Fibroblast of the aortic adventitia (primary cell): ENCODE measurements at regions not wholly inside any gene's neighbourhood (a gene's known extent, or its start where the extent isn't known, plus 50 kb on each side); places are given as distances from the start of the nearest gene placed in this dataset.
"Not testable (repeated sequence)": the region's sequence is repeated elsewhere in the genome, so short reads cannot be mapped to it uniquely, and the experiment has no call there.

ENCODE experiments used
- DNase-seq: peaks from one replicate; pipeline ENCODE4 v3.0.0-alpha.2; 2010; ENCODE audit warnings: low read depth
- H3K4me3 ChIP-seq: 2 replicates; pipeline ENCODE4 v1.5.1; 2011; ENCODE audit warnings: low read depth, mild to moderate bottlenecking, control low read depth, low read length, moderate library complexity
- TF ChIP-seq, protein P1 (sequence below): IDR thresholded peaks from 2 replicates; pipeline ENCODE4 v1.5.1; 2011; ENCODE audit warnings: mild to moderate bottlenecking, low read length, control low read depth, inconsistent platforms; ENCODE audit not compliant: insufficient read depth

DNA sequence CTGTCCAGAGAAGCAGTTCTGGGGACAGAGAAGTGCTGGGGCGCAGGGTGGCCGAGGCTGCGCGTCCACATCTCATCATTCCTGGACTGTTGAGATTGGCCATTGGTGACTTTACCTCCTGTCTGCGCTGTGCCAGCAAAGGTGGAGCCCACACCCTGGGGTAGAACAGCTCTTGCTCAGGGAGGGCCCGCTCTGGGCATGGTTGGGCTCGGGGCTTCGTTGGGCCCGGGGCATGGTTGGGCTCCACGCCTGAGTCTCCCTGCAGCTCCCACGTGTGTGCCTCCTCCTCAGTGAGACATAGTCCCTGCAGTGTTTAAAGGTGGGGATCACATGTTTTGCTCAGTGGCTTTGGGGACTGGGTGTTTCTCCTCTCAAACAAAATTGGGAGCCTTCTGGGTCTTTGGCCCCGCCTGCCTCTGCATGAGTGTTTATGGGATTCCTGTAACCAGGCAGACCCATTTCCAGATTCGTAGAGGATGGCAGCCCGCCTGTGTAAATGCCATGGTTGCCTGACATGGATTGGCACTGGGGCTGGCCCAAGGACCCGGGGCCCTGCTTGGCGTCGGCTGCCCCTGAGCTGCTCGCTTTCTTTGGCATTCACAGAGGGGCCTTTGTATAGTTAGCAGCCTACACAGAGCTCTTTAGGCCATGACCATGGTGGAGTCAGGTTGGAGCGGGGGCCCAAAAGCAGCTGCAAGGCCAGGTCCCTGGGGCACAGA, 104.6 kb downstream of the TLR5 start:
- no peak for DNase-seq
- H3K4me3 ChIP-seq: no peak overlapping the region
- TF ChIP-seq, protein P1, sequence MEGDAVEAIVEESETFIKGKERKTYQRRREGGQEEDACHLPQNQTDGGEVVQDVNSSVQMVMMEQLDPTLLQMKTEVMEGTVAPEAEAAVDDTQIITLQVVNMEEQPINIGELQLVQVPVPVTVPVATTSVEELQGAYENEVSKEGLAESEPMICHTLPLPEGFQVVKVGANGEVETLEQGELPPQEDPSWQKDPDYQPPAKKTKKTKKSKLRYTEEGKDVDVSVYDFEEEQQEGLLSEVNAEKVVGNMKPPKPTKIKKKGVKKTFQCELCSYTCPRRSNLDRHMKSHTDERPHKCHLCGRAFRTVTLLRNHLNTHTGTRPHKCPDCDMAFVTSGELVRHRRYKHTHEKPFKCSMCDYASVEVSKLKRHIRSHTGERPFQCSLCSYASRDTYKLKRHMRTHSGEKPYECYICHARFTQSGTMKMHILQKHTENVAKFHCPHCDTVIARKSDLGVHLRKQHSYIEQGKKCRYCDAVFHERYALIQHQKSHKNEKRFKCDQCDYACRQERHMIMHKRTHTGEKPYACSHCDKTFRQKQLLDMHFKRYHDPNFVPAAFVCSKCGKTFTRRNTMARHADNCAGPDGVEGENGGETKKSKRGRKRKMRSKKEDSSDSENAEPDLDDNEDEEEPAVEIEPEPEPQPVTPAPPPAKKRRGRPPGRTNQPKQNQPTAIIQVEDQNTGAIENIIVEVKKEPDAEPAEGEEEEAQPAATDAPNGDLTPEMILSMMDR: no peak

DNA sequence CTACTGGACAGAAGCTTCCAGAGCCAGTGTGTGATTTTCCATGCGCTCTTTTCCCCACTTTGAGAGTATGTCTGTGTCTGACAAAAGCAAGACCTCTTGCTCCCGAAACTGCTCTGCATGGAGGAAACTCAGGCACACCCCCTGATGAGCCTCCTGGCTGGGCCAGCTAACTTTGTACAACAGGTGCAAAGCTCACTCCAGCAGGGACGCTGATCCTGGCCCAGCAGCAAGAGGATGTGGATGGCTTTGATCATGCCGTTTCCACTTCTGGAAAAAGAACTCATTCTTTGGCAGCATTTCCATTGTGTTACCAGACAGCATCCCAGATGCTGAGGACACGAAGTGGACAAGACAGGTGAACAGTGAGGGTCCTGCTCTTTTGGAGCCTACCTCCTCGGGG, 103.1 kb downstream of the TLR5 start:
- TF ChIP-seq, protein P1: no peak
- no peak overlapping the region for H3K4me3 ChIP-seq
- DNase-seq: no peak

- H3K4me3 ChIP-seq: no peak overlapping the region
- TF ChIP-seq, protein P1: no peak
- DNase-seq: no peak
These were observed 101.6 kb downstream of the TLR5 start for GRCh38 chr1:223041481-223041880.

- DNase-seq: no peak
- H3K4me3 ChIP-seq: no peak overlapping the region
These were observed 97.7 kb downstream of the TLR5 start for GRCh38 chr1:223045164-223045957.

GRCh38 chr1:223046011-223046410, 97.0 kb downstream of the TLR5 start:
- no peak overlapping the region for H3K4me3 ChIP-seq
- TF ChIP-seq, protein P1: no peak
- DNase-seq: no peak

More at GRCh38 chr1:223045164-223045957, 97.7 kb downstream of the TLR5 start:
- TF ChIP-seq, protein P1: no peak

DNA sequence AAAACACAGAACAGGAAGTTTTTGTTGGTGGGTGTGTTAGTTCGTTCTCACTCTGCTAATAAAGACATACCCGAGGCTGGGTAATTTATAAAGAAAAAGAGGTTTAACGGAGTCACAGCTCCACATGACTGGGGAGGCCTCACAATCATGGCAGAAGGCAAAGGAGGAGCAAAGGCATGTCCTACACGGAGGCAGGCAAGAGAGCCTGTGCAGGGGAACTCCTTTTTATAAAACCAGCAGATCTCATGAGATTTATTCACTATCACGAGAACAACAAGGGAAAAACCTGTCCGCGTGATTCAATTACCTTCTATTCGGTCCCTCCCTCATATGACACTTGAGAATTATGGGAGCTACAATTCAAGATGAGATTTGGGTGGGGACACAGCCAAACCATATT, 96.6 kb downstream of the TLR5 start:
- DNase-seq, H3K4me3 ChIP-seq: not testable (repeated sequence)

- no peak overlapping the region for H3K4me3 ChIP-seq
- DNase-seq: no peak
- TF ChIP-seq, protein P1: no peak
These were observed 95.0 kb downstream of the TLR5 start for GRCh38 chr1:223048026-223048425.
